Progenitor cell of endocrine pancreas (in vitro differentiated cells): ENCODE measurements at regions not wholly inside any gene's neighbourhood (a gene's known extent, or its start where the extent isn't known, plus 50 kb on each side); places are given as distances from the start of the nearest gene placed in this dataset.

Experiments used
- DNase-seq: peaks from one replicate; pipeline ENCODE4 v3.0.0; 2021; ENCODE audit warnings: low spot score; ENCODE audit not compliant: unreplicated experiment
- H3K27ac Mint-ChIP-seq: 2 replicates; pipeline ENCODE4 v1.8.0; 2021; ENCODE audit warnings: mild to moderate bottlenecking, moderate library complexity, mixed read lengths
- H3K27me3 Mint-ChIP-seq: 2 replicates; pipeline ENCODE4 v1.8.0; 2021; ENCODE audit warnings: mixed read lengths
- H3K36me3 Mint-ChIP-seq: 2 replicates; pipeline ENCODE4 v1.8.0; 2022; ENCODE audit warnings: mixed read lengths; ENCODE audit not compliant: insufficient read depth
- H3K4me1 Mint-ChIP-seq: 2 replicates; pipeline ENCODE4 v1.8.0; 2021; ENCODE audit warnings: low read depth, mixed read lengths
- H3K4me3 Mint-ChIP-seq: 2 replicates; pipeline ENCODE4 v1.8.0; 2021; ENCODE audit warnings: low read depth, mild to moderate bottlenecking, moderate library complexity, mixed read lengths
- H3K9me3 Mint-ChIP-seq: 2 replicates; pipeline ENCODE4 v1.8.0; 2021; ENCODE audit warnings: low read depth, mixed read lengths
- TF ChIP-seq, protein P1 (sequence below): fragments of 200-600 bp; sonication (generic); IDR thresholded peaks from one replicate; pipeline ENCODE4 v1.5.0; 2021; ENCODE audit warnings: antibody characterized with exemption, mild to moderate bottlenecking; ENCODE audit not compliant: unreplicated experiment

DNA sequence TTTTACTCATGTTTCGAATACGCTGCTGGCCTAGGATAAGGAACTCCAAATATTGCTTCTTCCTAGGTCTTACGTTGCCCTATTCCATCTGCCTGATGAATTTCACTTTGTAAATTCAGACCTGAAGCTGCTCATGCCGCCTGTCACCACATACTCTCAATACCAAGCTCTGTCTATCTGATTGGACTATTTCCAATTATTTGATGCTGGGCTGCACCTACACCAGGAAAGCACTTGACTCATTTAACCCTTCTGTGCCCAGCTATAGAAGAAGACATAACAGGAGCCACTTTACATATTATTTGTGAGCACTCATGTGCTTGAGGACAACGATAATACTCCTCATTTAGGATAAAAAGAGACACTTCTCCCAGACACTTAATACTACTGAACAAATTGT is 1293.9 kb upstream of the LRRTM1 start:
- no peak overlapping the region for H3K4me3 Mint-ChIP-seq
- H3K27me3 Mint-ChIP-seq: no peaks in the 10 kb centered on the region
- peaks cover 3% of the 10 kb centered on the region for H3K9me3 Mint-ChIP-seq
- peaks cover 2% of the 10 kb centered on the region for H3K4me1 Mint-ChIP-seq
- no peaks in the 10 kb centered on the region for H3K36me3 Mint-ChIP-seq
- H3K27ac Mint-ChIP-seq: no peak overlapping the region
- no peak for DNase-seq
- TF ChIP-seq, protein P1, sequence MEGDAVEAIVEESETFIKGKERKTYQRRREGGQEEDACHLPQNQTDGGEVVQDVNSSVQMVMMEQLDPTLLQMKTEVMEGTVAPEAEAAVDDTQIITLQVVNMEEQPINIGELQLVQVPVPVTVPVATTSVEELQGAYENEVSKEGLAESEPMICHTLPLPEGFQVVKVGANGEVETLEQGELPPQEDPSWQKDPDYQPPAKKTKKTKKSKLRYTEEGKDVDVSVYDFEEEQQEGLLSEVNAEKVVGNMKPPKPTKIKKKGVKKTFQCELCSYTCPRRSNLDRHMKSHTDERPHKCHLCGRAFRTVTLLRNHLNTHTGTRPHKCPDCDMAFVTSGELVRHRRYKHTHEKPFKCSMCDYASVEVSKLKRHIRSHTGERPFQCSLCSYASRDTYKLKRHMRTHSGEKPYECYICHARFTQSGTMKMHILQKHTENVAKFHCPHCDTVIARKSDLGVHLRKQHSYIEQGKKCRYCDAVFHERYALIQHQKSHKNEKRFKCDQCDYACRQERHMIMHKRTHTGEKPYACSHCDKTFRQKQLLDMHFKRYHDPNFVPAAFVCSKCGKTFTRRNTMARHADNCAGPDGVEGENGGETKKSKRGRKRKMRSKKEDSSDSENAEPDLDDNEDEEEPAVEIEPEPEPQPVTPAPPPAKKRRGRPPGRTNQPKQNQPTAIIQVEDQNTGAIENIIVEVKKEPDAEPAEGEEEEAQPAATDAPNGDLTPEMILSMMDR: no peak

DNA sequence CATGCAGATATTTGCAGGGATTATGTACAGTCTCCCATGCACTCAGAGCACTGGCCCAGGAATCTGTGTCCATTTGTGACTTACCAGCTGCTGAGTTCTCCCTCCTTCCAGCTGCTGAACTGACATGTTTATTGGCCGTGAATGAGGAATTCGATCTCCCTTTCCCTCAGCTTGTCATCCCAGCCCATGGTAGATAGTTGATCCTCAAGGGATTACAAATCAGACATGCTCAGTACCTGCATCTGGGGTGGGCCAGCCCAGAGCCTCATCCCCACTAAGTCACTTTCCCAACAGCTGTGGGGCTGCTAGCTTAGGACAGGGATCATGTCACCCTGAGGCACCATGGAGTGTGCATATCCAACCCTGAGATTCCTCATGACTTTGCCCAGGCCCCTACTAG is 1284.9 kb upstream of the LRRTM1 start:
- H3K4me3 Mint-ChIP-seq: no peak overlapping the region
- DNase-seq: no peak
- no peaks in the 10 kb centered on the region for H3K27me3 Mint-ChIP-seq
- no peaks in the 10 kb centered on the region for H3K9me3 Mint-ChIP-seq
- H3K27ac Mint-ChIP-seq: no peak overlapping the region
- no peaks in the 10 kb centered on the region for H3K4me1 Mint-ChIP-seq
- TF ChIP-seq, protein P1: no peak
- H3K36me3 Mint-ChIP-seq: no peaks in the 10 kb centered on the region

DNA sequence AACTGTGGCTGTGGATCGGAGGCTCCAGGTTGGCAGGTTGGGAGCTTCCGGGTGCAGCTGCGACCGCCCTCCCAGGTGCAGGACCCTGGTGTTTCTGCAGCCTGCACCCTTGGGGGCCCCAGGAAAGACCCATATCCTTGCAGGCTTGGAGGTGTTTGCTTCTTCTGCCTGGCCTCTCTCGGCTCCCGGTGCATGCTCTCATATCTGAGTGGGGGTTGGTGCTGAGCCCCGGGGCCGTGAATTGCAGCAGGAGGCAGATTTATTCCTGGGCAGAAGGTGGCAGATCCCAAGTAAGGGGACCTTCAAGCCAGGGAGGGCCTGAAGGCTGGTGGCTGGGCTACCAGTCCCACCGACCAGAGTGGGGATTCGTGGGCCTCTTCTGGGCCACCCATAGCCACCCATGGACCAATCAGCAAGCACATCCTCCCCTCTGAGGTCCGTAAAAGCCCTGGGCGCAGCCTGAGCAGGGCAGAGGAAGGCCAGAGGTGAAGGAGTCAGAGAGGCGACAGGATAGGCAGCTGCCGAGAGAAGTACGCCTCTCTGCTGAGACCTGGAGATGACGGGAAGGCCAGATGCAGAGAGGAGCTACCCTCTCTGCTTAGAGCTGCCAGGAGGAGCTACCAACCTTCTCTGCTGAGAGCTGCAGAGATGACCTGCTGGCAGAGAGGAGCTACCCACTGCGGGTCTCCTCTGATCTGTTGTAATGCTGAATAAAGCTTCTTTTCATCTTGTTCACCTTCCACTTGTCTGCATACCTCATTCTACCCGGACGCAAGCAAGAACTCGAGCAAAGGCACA is 1279.0 kb upstream of the LRRTM1 start:
- DNase-seq: no peak
- H3K27ac Mint-ChIP-seq: no peak overlapping the region

DNA sequence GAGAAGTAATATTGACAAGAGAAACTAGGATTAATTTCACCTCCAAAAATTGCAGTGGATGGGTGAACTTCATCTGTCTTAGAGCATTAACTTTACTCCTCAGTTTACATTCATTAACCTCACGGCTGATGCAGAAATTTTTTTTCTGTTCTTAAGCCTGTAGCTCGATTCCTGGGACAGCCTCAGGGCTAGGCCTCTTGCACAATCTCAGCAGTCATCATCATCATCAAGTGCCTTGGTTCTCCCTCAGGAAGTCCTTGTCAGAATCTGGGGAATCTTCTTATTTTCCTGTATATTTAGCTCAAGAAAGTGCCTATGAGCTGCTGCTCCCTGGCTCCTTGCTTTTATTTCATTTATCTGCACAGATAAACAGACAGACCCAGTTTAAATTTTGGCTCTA is 1272.2 kb upstream of the LRRTM1 start:
- TF ChIP-seq, protein P1: no peak

More for the DNA sequence above, 1279.0 kb upstream of the LRRTM1 start:
- TF ChIP-seq, protein P1: no peak
- Mint-ChIP-seq H3K27me3 (no peaks in the 10 kb centered on the region), H3K4me3 (no peak overlapping the region), H3K36me3 (no peaks in the 10 kb centered on the region), H3K9me3 (peaks cover 3% of the 10 kb centered on the region), H3K4me1 (no peaks in the 10 kb centered on the region)

DNA sequence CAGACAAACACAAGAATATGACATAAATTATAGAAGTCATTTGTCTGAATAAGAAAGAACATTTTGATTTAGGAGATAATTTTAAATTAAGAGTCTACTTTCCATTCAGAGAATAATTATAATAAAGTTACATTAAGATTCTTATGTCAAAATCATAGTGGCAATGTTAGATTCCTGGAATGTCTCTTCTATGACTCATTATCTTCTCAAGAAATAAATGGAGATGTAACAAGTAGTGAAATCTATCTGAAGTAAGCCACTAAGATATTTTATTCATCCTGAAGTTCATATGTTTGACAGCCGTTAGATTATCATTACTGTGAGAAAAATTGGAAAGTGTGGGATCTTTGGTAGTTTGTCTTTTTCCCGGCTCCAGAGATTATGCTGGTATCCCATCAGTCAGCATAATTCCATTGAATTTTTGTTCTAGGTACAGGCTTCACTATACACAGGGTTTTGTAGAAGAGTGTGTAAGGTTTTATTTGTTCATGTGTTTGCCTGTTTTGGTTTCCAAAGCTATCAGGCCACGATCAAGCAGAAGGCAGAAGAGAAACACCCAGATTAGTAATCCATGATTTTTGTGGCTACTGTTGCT is 1246.6 kb upstream of the LRRTM1 start:
- TF ChIP-seq, protein P1: no peak
- no peak overlapping the region for H3K4me3 Mint-ChIP-seq
- H3K9me3 Mint-ChIP-seq: peaks cover 3% of the 10 kb centered on the region
- H3K27ac Mint-ChIP-seq: no peak overlapping the region
- no peak for DNase-seq
- no peaks in the 10 kb centered on the region for H3K27me3 Mint-ChIP-seq
- no peaks in the 10 kb centered on the region for H3K36me3 Mint-ChIP-seq
- no peaks in the 10 kb centered on the region for H3K4me1 Mint-ChIP-seq

More for the DNA sequence above, 1272.2 kb upstream of the LRRTM1 start:
- no peak overlapping the region for H3K27ac Mint-ChIP-seq
- H3K4me3 Mint-ChIP-seq: no peak overlapping the region
- no peaks in the 10 kb centered on the region for H3K9me3 Mint-ChIP-seq
- no peaks in the 10 kb centered on the region for H3K36me3 Mint-ChIP-seq
- no peak for DNase-seq
- no peaks in the 10 kb centered on the region for H3K27me3 Mint-ChIP-seq
- no peaks in the 10 kb centered on the region for H3K4me1 Mint-ChIP-seq
